SHP77 (cell line): ENCODE measurements at regions not wholly inside any gene's neighbourhood (a gene's known extent, or its start where the extent isn't known, plus 50 kb on each side); places are given as distances from the start of the nearest gene placed in this dataset.

Experiments
- DNase-seq, 2 experiments: peaks; one replicate each; lab custom pipeline; 2025; lab: John Stamatoyannopoulos, UW

GRCh38 chr2:125861461-125861860 lies 794.5 kb upstream of the GYPC start:
- DNase-seq = no peak

DNA sequence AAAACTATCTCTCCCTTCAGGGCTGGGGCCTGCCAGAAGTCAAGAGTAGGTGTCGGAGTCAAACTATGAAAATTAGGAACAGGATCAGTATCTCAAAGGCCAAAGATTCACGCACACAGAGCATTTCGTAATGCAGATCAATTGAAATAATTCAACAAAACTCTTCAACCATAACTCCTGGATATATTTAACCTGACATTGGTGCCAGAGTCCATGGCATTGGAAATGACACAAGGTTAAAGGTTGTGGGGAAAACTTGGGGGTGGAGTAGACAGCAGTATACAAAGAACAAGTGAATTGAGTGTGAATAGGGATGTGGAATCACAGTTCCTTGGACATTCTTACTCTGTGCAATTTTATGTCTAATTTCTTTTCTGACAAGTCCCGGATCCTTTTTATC lies 788.0 kb upstream of the GYPC start:
- no peak for DNase-seq

DNA sequence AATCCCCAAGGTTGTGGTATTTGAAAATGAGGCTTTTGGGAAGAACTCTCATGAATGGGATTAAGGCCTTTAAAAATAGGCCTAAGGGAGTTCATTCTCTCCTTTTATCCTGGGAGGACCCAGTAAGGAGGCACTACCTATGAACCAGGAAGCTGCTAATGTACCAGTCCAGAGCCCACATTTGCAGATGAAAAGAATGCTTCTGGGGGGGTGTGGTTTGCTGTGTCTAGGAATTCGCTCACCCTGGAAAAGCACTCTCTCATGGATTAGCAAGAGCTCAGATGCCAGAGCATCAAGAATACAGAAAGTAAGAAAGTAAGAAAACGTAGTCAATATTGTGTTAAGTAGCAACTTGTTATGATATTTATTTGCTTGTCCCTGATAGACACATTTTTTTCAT lies 785.7 kb upstream of the GYPC start:
- no peak for DNase-seq

DNA sequence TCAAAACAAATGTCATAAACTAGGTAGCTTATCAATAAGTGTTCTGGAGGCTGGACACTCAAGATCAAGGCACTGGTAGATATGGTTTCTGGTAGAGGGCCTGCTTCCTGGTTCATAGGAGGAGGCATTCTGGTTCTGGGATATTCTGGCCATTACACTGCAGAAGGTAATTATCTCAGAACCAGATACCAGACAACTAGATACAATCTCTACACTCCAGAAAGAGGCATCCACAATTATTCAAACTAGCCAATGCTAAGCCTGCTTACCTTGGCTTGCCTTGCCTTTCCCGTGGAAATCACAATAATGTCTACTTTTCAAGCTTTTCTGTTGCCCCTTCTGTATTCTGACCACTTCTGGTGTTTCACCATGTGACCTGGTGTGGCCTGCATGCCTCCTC lies 785.2 kb upstream of the GYPC start:
- no peak for DNase-seq

GRCh38 chr2:125874564-125874963 lies 781.4 kb upstream of the GYPC start:
- DNase-seq = no peak

- DNase-seq = no peak
Observed at GRCh38 chr2:125885340-125885739, 770.6 kb upstream of the GYPC start.

DNA sequence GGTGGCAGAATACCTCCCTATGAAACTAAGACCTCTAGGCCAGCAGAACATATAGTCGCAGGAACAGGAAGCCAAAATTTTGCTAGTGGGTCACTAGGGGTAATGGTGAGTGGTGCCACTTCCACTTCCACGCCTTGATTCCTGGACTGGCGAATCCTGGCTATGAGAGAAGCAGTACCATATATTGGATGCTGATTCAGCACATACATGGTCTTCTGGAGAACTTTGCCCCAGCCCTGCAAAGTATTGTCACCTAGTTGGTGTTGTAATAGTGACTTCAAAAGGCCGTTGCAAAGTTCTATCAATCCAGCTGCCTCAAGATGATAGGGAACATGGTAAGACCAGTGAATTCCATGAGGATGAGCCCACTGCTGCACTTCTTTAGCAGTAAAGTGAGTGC lies 769.8 kb upstream of the GYPC start:
- no peak for DNase-seq

- DNase-seq = no peak
Observed at GRCh38 chr2:125901278-125901677, 754.7 kb upstream of the GYPC start.

DNA sequence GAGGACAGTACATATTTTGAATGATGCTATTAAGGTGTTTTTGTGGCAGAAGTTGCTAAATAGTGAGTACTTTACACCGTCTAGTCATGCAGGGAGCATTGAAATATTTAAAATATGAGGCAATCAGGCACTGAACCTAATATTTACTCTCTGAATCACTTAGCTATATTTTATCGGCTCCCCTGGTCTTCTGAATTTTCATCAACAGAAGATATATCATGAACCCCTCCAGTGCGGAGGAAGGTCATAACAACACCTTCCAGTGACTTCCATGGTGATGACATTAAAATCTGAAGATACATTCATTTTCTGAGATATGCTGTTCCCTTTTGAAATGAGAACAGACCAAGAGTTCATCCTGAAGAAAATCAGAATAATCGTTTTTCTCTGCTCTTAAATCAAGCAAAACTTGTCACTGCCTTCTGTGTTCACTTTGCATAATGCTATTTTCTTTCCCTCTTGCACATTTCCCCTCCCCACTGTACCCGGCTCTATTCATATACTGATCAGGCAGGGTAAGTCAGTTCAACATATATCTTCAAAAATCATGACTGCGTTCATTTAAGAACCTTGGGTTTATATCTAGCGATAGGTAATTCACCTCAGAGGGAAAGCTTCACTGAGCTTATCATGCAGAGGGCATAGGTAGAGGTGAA lies 729.9 kb upstream of the GYPC start:
- DNase-seq = no peak

DNA sequence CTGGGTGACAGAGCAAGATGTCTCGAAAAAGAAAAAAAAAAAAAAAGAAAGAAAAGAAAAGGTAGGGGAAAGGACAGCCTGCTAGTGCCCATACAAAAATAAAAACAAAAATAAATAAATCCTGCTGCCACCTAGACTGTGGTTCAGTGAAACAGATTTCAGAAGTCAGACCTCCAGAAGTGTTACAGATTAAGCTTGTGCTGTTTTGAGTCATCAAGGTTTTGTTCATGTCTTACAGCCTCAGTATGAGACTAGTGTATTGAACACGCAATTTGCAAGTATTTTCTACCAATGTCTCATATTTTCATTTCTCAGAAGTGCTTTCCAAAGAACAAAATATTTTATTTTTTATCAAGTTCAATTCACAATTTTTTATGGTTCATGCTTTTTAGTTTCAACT lies 720.4 kb upstream of the GYPC start:
- no peak for DNase-seq

DNA sequence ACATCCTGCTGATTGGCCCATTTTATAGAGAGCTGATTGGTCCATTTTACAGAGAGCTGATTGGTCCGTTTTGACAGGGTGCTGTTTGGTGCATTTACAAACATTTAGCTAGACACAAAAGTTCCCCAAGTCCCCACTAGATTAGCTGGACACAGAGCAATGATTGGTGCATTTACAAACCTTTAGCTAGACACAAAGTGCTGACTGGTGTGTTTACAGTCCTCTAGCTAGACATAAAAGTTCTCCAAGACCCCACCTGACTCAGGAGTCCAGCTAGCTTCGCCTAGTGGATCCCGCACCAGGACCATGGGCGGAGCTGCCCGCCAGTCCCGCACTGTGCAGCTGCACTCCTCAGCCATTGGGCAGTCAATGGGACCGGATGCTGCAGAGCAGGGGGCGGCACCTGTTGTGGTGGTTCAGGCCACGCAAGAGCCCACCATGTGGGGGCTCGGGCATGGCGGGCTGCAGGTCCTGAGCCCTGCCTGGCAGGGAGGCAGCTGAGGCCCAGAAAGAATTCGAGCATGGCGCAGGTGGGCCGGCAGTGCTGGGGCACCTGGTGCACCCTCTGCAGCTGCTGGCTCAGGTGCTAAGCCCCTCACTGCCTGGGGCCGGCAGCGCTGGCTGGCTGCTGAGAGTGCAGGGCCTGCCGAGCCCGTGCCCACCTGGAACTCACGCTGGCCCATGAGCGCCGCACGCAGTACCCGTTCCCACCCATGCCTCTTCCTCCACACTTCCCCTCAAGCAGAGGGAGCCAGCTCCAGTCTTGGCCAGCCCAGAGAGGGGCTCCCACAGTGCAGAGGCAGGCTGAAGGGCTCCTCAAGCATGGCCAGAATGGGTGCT lies 713.2 kb upstream of the GYPC start:
- no peak for DNase-seq

DNA sequence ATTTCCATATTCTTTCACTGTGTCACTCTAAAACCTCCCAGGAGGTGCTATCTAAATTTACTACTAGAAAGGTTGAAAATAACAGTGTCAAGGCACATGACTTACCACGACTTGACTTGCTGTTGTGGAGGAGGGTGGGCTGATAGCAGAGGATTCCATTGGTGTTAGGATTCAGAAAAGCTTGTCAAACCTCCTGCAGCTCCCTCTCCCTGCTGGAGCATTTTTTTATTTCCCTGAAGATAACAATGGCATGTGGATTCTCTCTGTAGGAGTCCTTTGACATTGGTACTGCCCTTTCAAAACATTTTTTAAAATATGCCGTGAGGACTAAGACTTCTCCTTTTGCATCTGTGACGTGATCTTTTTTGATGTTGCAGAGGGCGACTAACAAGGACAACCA lies 696.9 kb upstream of the GYPC start:
- no peak for DNase-seq

- no peak for DNase-seq
Observed at GRCh38 chr2:125961739-125962138, 694.2 kb upstream of the GYPC start.

GRCh38 chr2:125979886-125980285 lies 676.1 kb upstream of the GYPC start:
- DNase-seq = no peak

DNA sequence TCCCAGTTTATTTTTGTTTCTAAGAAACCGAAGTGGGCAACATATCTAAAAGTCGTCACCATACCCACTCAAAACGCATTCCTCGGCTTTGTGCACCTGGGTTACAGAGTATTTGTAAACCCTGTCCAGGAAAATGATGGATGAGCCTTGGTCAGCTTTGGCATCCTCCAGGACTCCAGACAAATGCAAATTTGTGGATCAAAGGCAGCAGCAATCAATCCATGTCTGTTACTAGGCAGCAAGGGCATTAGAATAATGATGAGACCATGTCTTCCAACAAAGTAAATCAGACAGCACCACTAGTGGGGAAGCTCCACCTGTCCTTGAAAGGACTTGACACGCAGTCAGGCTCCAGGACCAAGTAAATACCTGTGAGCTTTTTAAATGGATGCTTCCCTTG lies 672.6 kb upstream of the GYPC start:
- DNase-seq = no peak

DNA sequence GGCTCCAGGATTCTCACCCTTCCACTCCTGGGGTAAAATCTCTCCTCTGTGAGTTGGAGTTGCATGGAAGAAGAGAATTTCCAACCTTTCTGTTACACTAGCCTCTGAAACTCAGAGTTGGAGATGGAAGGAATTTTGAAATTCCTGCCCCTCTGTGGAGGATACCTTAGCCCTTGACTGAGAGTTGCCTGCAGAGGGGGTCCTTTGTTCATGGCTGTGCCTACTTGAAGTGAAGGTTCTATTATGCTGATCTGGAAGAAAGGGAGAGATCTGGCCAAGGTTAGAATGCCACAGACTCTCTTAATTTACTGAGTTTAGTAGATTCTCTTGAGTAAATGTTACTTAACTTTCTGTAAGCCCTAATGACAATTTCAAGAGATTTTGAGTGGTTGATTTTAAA lies 626.6 kb upstream of the GYPC start:
- no peak for DNase-seq

DNA sequence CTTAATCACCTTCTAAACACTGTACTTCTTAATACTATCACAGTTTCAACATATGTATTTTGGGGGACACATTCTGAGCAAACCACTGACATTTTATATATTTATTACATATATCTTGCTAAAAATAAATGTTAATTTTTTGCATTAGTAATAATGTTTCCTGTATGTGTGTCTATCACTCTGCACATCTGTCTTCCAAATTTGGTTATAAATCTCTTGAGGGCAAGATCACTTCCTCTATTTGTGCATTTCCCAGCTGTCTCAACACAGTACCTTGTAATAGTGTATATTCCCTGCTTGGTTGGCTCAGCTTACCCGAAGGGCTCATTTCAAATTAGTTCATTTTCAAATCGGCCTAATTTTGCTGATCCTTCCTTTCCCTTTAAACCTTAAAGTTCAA lies 617.1 kb upstream of the GYPC start:
- no peak for DNase-seq

DNA sequence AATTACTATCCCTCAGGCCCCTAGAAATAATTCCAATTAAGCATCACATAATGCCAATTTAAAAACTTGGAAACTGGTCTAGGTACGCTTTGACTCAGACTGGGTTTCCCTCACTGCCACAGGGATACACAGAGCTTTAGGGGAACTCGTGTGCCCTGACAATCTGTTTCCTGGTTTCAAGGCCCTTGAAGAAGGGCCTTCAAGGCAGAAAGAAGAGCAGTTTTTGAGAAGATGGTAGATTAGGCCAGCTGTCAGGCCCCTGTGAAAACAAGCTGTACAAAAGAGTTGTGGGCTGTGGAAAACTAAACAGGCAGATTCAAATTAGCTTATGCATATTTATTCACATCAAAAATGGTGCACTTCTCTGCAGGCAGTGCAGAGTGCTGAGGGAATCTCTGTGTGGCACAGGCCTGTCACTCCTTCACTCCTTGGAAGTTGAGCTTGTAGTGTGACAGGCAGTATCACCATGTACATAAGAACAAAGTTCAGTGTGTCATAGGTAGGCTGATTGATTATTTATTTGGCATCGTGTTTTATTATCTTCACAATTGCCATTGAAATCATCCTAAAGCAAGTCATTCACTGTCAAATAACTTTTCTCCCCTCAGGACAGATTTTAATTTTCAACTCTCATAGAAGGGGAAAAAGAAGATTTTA lies 614.4 kb upstream of the GYPC start:
- no peak for DNase-seq

DNA sequence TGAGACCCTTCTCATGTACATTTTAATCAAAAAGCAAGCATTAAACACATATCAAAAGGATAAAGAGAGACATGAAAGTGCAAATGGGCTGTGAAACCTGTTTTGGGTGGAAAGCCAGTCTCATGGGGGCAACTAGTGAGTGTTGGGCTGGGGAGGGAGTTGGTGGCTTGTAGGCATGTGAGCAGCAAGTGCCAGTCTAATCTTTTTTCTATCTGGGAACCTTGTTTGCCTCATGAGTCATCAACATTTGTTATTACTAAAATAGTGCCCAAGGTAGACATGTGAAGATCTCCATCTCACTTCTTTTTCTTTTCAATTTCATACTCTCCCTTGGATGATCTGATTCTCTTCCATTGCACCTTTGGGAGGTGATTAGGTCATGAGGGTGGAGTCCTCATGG lies 613.9 kb upstream of the GYPC start:
- DNase-seq = no peak

GRCh38 chr2:126048719-126049118 lies 607.2 kb upstream of the GYPC start:
- DNase-seq = no peak

DNA sequence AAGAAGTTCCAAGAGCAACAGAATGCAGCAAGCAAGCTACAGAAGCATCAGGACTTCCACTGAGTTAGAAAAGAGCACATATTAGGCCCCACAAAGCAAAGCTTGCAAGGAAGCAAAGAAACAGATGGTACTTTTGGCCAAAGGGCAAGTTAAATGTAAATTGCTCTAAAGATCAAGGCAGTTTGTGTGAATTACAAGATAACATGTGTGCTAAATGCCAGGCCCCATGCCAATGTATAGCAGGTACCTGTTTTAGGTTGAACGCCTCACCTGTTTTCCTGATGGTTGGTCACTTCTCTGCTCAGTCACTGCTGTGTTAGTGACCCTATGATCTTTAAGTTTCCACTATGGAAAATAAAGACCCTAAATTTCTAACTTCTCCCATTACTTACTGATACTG lies 606.5 kb upstream of the GYPC start:
- DNase-seq = no peak

DNA sequence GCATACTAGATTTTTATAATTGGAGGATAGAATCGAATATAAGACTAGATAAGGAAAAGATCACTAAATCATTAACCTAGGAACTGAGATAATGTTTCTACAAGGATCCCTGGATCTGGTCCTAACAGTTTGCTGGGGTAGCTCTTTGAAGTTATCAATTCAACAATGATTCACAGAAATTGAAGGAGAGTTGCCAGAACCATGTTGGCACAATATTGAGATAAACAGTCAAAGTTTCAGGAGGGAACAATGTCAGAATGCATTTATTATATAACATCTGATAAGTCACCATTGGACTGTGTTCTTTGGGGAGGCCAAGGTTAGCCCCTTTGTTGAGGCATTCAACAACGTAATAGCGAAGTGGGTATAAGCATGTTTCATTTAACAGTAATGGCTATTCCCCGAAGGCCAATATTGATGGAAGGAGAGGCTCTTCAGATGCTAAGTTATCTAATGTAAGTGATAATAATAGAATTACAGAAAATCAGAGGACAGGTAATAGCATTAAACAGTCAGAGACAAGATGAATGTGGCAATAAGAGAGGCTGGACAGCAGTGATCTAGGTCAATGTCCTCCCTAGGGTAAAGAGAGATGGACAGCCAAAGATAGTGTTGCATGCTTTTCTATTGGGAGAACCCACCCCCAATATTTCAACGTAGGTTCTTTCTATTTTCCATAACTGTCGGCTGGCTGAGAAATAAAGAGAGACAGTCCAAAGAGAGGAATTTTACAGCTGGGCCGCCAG lies 604.8 kb upstream of the GYPC start:
- no peak for DNase-seq
